K562 (cell line): ENCODE measurements at regions not wholly inside any gene's neighbourhood (a gene's known extent, or its start where the extent isn't known, plus 50 kb on each side); places are given as distances from the start of the nearest gene placed in this dataset.

Experiments
- ATAC-seq: fragments of 200-7000 bp; cut with Tn5 transposase; 3 replicates; pipeline ENCODE4 v1.9.1; 2020; ENCODE audit warnings: moderate library complexity
- BruUV-seq: library from RNA; stranded (reverse); fragments of 400-500 nt; replicated peaks from 2 replicates; lab custom pipeline; 2021; lab: Mats Ljungman, UMichigan
- CTCF ChIA-PET: fragments of 300-600 bp; formaldehyde crosslinking; extraction: SDS; loops from one replicate; lab custom pipeline; 2021; ENCODE audit warnings: low intra/inter-chr PET ratio; lab: Yijun Ruan, JAX
- POLR2A ChIA-PET: fragments of 300-600, 350-650 bp; sonication (Branson Sonifier 250); formaldehyde crosslinking; extraction: SDS; loops from one replicate; lab custom pipeline; 2021; ENCODE audit warnings: antibody characterized with exemption, inconsistent platforms; lab: Yijun Ruan, JAX
- DNase-seq, 4 experiments: peaks; one replicate each; pipeline versions ENCODE4 v3.0.0 to v3.0.0-alpha.2; 2011 to 2018; ENCODE audit warnings: low spot score in 3 of 4, mixed read lengths in 3 of 4; ENCODE audit errors: extremely low read depth in 1 of 4
- FAIRE-seq: peaks from 2 replicates; lab custom pipeline; 2011; peaks lifted over from hg19 to GRCh38; lab: Jason Lieb, UNC
- H2AFZ ChIP-seq: 2 replicates; pipeline ENCODE4 v1.6.0; 2011; ENCODE audit warnings: low read depth, low read length, control low read depth, inconsistent platforms
- H3K27ac ChIP-seq: fragments of 200-600 bp; 3 replicates; pipeline ENCODE4 v1.8.0; 2011; ENCODE audit warnings: low read depth, mild to moderate bottlenecking, control low read depth, inconsistent platforms, low read length, moderate library complexity, mixed read lengths; ENCODE audit errors: extremely low read depth
- H3K27me3 ChIP-seq, 2 experiments: fragments of 300-600 bp in 1 of 2; 2 replicates in 1 of 2; 3 replicates in 1 of 2; pipeline versions ENCODE4 v1.6.0 to v1.8.0; 2011; ENCODE audit warnings: inconsistent platforms in 2 of 2, low read length in 2 of 2, mild to moderate bottlenecking in 1 of 2, mixed read lengths in 1 of 2, moderate library complexity in 1 of 2; ENCODE audit not compliant: control insufficient read depth in 2 of 2, insufficient read depth in 2 of 2
- H3K36me3 ChIP-seq: fragments of 300-600 bp; 3 replicates; pipeline ENCODE4 v1.8.0; 2011; ENCODE audit warnings: mild to moderate bottlenecking, low read length, inconsistent platforms; ENCODE audit not compliant: control insufficient read depth, insufficient read depth
- H3K4me1 ChIP-seq, 2 experiments: fragments of 200-600 bp in 1 of 2; replicated peaks in 1 of 2; 2 replicates in 1 of 2; 3 replicates in 1 of 2; pipeline versions ENCODE4 v1.5.1 to v1.8.0; 2011; ENCODE audit warnings: inconsistent platforms in 2 of 2, low read length in 2 of 2, mild to moderate bottlenecking in 1 of 2, mixed read lengths in 1 of 2, moderate library complexity in 1 of 2; ENCODE audit not compliant: control insufficient read depth in 2 of 2, insufficient read depth in 2 of 2
- H3K4me2 ChIP-seq: 2 replicates; pipeline ENCODE4 v1.6.1; 2011; ENCODE audit warnings: low read length, control low read depth, inconsistent platforms, mixed read lengths; ENCODE audit not compliant: insufficient read depth
- H3K4me3 ChIP-seq: fragments of 200-600 bp; sonication (generic), shearing (Covaris generic); 2 replicates; pipeline ENCODE4 v1.5.1; 2016; ENCODE audit warnings: control low read depth, inconsistent platforms
- H3K79me2 ChIP-seq: fragments of 200-600 bp; 3 replicates; pipeline ENCODE4 v1.8.0; 2011; ENCODE audit warnings: low read length, inconsistent platforms; ENCODE audit not compliant: control insufficient read depth, insufficient read depth
- H3K9ac ChIP-seq, 2 experiments: 2 replicates each; pipeline versions ENCODE4 v1.6.0 to v1.6.1; 2011; ENCODE audit warnings: low read depth in 2 of 2, low read length in 2 of 2, control low read depth in 1 of 2, inconsistent platforms in 1 of 2, mild to moderate bottlenecking in 1 of 2, mixed read lengths in 1 of 2; ENCODE audit not compliant: insufficient read depth in 1 of 2
- H3K9me1 ChIP-seq: one replicate; pipeline ENCODE4 v1.6.0; 2011; ENCODE audit warnings: inconsistent platforms, mild to moderate bottlenecking, low read length, moderate library complexity; ENCODE audit not compliant: control insufficient read depth, insufficient read depth
- H3K9me3 ChIP-seq: replicated peaks from 2 replicates; pipeline ENCODE4 v1.5.1; 2011; ENCODE audit warnings: low read depth, low read length, inconsistent platforms; ENCODE audit not compliant: control insufficient read depth, insufficient read depth
- H4K20me1 ChIP-seq: replicated peaks from 2 replicates; pipeline ENCODE4 v1.6.1; 2011; ENCODE audit warnings: low read length, inconsistent platforms, mixed read lengths; ENCODE audit not compliant: control insufficient read depth, insufficient read depth
- BCLAF1 ChIP-seq, 2 experiments: fragments of 450-650 bp in 1 of 2; IDR thresholded peaks; 2 replicates each; pipeline ENCODE4 v1.6.1; 2011 to 2017; ENCODE audit warnings: low read depth in 2 of 2, antibody characterized with exemption in 1 of 2, borderline replicate concordance in 1 of 2, low read length in 1 of 2, mild to moderate bottlenecking in 1 of 2, mixed read lengths in 1 of 2; ENCODE audit not compliant: control insufficient read depth in 1 of 2
- CBX3 ChIP-seq, 2 experiments: IDR thresholded peaks; 1 replicate in 1 of 2; 2 replicates in 1 of 2; pipeline ENCODE4 v1.6.1; 2012; ENCODE audit warnings: inconsistent platforms in 2 of 2, low read length in 2 of 2, borderline replicate concordance in 1 of 2, control low read depth in 1 of 2
- JUNB ChIP-seq: fragments of 450-650 bp; formaldehyde crosslinking; conservative IDR thresholded peaks from 2 replicates; pipeline ENCODE4 v1.4.0; 2020; ENCODE audit warnings: mild to moderate bottlenecking
- NR2C1 ChIP-seq, 2 experiments: fragments of 450-650 bp; IDR thresholded peaks; 2 replicates each; pipeline ENCODE4 v1.6.1; 2017; ENCODE audit warnings: mild to moderate bottlenecking in 2 of 2, antibody characterized with exemption in 1 of 2, inconsistent platforms in 1 of 2, missing compliant biosample characterization in 1 of 2, missing genetic modification characterization in 1 of 2
- SMARCC2 ChIP-seq: fragments of 450-650 bp; IDR thresholded peaks from 2 replicates; pipeline ENCODE4 v1.6.1; 2017; ENCODE audit warnings: antibody characterized with exemption, moderate library complexity, mild to moderate bottlenecking, low read depth
- ZFP91 ChIP-seq: sonication (generic); formaldehyde crosslinking; IDR thresholded peaks from 2 replicates; pipeline ENCODE4 v1.8.0; 2022; ENCODE audit warnings: mild to moderate bottlenecking, missing genetic modification reagents
- ZNF274 ChIP-seq: IDR thresholded peaks from 2 replicates; pipeline ENCODE4 v1.6.1; 2011; ENCODE audit warnings: low read depth, mild to moderate bottlenecking, low read length, moderate library complexity, borderline replicate concordance
- WGBS: fragments of 100-300 bp; shearing (Covaris generic); methylation state at CpG from one replicate; pipeline ENCODE4 v1.1.6; 2016; ENCODE audit warnings: low coverage, mixed read lengths; ENCODE audit not compliant: insufficient coverage; ENCODE audit errors: missing lambda C conversion rate; 5-methylcytosine and 5-hydroxymethylcytosine counted together
- in situ Hi-C: fragments of 300-500 bp; cut with MboI; formaldehyde crosslinking; loops from 4 replicates; pipeline ENCODE4 v1.15.0; 2018; ENCODE audit warnings: inconsistent platforms, mixed read lengths
- intact Hi-C: fragments of 100-400 bp; cut with micrococcal nuclease; formaldehyde crosslinking; loops from 2 replicates; pipeline ENCODE4 v1.14.2; 2022

GRCh38 chr11:11788063-11788710 lies 53.6 kb upstream of the USP47 start:
- Histone ChIP-seq H2AFZ (no peak overlapping the region), H3K4me1 (no peaks in the 10 kb centered on the region), H3K79me2 (no peaks in the 10 kb centered on the region), H3K36me3 (no peaks in the 10 kb centered on the region), H3K4me2 (no peak overlapping the region), H3K9me1 (no peaks in the 10 kb centered on the region), H3K9ac (no peak overlapping the region), H3K27ac (no peak overlapping the region), H3K4me3 (no peak overlapping the region), H4K20me1 (peaks cover 3% of the 10 kb centered on the region; the same call in 1 of the 2 replicates), H3K27me3 (no peaks in the 10 kb centered on the region), H3K9me3 (no peaks in the 10 kb centered on the region)
- WGBS, result 9% methylated on average over 7 of the region's 7 CpGs
- in situ Hi-C loops (loop anchor here (5.0 to 10.0 kb wide), 2 partner anchors 756 to 1003 kb away; no protein-coding TSS in a partner anchor), intact Hi-C loops (loop anchor here (5.0 to 10.0 kb wide), 3 partner anchors 494 to 993 kb away; no protein-coding TSS in a partner anchor)
- CTCF ChIA-PET, result interaction anchor here (0.6 to 3.1 kb wide), 10 partner anchors 134 to 1017 kb away, joined by 3 to 14 read pairs (median 4); no protein-coding TSS in a partner anchor
- no TSS peak for BruUV-seq
- TF ChIP-seq ZFP91 (CRISPR knock-in tag) (no peak), ZNF274 (no peak), BCLAF1 (IDR thresholded peaks at IDR 0.05; ENCODE audit: borderline replicate concordance in 1 of 2, control insufficient read depth in 1 of 2, low read depth in 2 of 2, low read length in 1 of 2) (no peak), JUNB (CRISPR knock-in tag) (no peak), CBX3 (IDR thresholded peaks at IDR 0.05; ENCODE audit: borderline replicate concordance in 1 of 2, low read length in 2 of 2) (no peak), SMARCC2 (no peak), NR2C1 (IDR thresholded peaks at IDR 0.05) (no peak), NR2C1 (tag; IDR thresholded peaks at IDR 0.05) (no peak)
- POLR2A ChIA-PET, result interaction anchor here (0.5 to 1.5 kb wide), 3 partner anchors 10 to 387 kb away, joined by 3 to 4 read pairs (median 4); no protein-coding TSS in a partner anchor
- ATAC-seq (peak; percentile 55), DNase-seq (no peak), FAIRE-seq (no peak)
